ENCODE measurements at regions not wholly inside any gene's neighbourhood (a gene's known extent, or its start where the extent isn't known, plus 50 kb on each side); places are given as distances from the start of the nearest gene placed in this dataset.

GRCh38 chr14:55977392-55978150 lies 140.6 kb upstream of the PELI2 start:
- no peak overlapping the region for H3K27ac ChIP-seq (ENCODE audit: low read depth in 1 of 2, low read length in 2 of 2)
- WGBS = 90% methylated on average over 4 of the region's 4 CpGs
- H3K36me3 ChIP-seq (ENCODE audit: control insufficient read depth in 4 of 4, insufficient read depth in 3 of 4, low read depth in 1 of 4, low read length in 3 of 4) = no peaks in the 10 kb centered on the region

DNA sequence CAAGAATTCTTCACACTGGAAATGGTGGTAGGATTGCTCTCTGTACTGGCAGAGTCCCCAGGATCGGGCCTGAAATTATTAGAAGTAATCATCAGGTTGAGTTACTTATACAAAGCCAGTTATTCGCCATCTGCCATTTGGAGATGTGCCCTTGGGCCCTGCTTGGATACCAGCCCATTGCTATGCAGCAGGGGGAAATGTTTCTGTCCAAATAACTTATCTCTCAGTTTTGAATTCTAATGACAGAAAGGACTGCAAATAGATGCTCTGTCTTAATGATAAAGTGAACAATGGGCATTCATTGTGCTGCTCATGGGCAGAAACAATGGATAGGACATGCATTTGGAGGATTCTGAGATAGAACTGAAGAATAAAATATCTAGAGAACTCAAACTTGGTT lies 139.1 kb upstream of the PELI2 start:
- no peak for TF ChIP-seq ATF3 (IDR thresholded peaks at IDR 0.05)
- Histone ChIP-seq H3K27ac (ENCODE audit: low read depth in 1 of 2, low read length in 2 of 2) (no peak overlapping the region), H3K9ac (ENCODE audit: low read depth in 1 of 2, low read length in 2 of 2) (no peak overlapping the region), H3K9me3 (ENCODE audit: control insufficient read depth in 4 of 4, low read length in 3 of 4) (peaks cover 0 to 3% (median 0%) of the 10 kb centered on the region in 4 donors), H3K36me3 (ENCODE audit: control insufficient read depth in 4 of 4, insufficient read depth in 3 of 4, low read depth in 1 of 4, low read length in 3 of 4) (no peaks in the 10 kb centered on the region), H3K4me3 (ENCODE audit: low read depth in 1 of 3, low read length in 3 of 3) (no peak overlapping the region), H3K27me3 (ENCODE audit: control insufficient read depth in 4 of 4, insufficient read depth in 4 of 4, low read length in 3 of 4) (peaks cover 0 to 3% (median 0%) of the 10 kb centered on the region in 4 donors), H3K4me1 (ENCODE audit: control insufficient read depth in 4 of 4, insufficient read depth in 4 of 4, low read length in 3 of 4) (peaks cover 0 to 4% (median 0%) of the 10 kb centered on the region in 4 donors)
- 81% methylated on average over 2 of the region's 2 CpGs for WGBS
- no peak for DNase-seq (ENCODE audit: low spot score)

More at GRCh38 chr14:55977392-55978150, 140.6 kb upstream of the PELI2 start:
- H3K4me1 ChIP-seq (ENCODE audit: control insufficient read depth in 4 of 4, insufficient read depth in 4 of 4, low read length in 3 of 4) = peaks cover 0 to 4% (median 0%) of the 10 kb centered on the region in 4 donors
- TF ChIP-seq TAF1 (conservative IDR thresholded peaks at IDR 0.05) (no peak), HNF4A (conservative IDR thresholded peaks at IDR 0.05) (no peak), FOXA2 (IDR thresholded peaks at IDR 0.05) (no peak), FOXA1 (IDR thresholded peaks at IDR 0.05) (no peak)
- peaks cover 0 to 3% (median 0%) of the 10 kb centered on the region in 4 donors for H3K9me3 ChIP-seq (ENCODE audit: control insufficient read depth in 4 of 4, low read length in 3 of 4)
- H3K27me3 ChIP-seq (ENCODE audit: control insufficient read depth in 4 of 4, insufficient read depth in 4 of 4, low read length in 3 of 4) = peaks cover 0 to 2% (median 0%) of the 10 kb centered on the region in 4 donors
- no peak for DNase-seq (ENCODE audit: low spot score)
- no peak overlapping the region for H3K4me3 ChIP-seq (ENCODE audit: low read depth in 1 of 3, low read length in 3 of 3)
- no peak overlapping the region for H3K9ac ChIP-seq (ENCODE audit: low read depth in 1 of 2, low read length in 2 of 2)

GRCh38 chr14:55979781-55980180 lies 138.4 kb upstream of the PELI2 start:
- no peak for TF ChIP-seq SP1 (IDR thresholded peaks at IDR 0.05)
- TF ChIP-seq GABPA (IDR thresholded peaks at IDR 0.05 in 1 of 2, conservative IDR thresholded peaks at IDR 0.05 in 1 of 2) = no peak
- no peak for TF ChIP-seq YY1 (IDR thresholded peaks at IDR 0.05)
- WGBS = 97% methylated on average over 1 of the region's 1 CpG

DNA sequence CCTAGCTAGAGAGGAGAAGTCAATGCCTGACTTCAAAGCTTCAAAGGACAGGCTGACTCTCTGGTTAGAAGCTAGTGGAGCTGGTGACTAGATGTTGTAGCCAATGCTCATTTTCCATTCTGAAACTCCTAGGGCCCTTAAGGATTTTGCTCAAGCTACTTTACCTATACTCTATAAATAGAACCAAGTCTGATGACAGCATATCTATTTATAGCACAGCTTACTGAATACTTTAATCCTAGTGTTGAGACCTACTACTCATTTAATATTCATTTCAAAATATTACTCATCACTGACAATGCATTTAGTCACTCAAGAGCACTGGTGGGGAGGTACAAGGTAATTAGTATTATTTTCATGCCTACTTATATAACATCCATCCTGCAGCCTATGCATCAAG lies 137.2 kb upstream of the PELI2 start:
- Histone ChIP-seq H3K4me1 (ENCODE audit: control insufficient read depth in 4 of 4, insufficient read depth in 4 of 4, low read length in 3 of 4) (peaks cover 0 to 4% (median 0%) of the 10 kb centered on the region in 4 donors), H3K9me3 (ENCODE audit: control insufficient read depth in 4 of 4, low read length in 3 of 4) (peaks cover 0 to 3% (median 0%) of the 10 kb centered on the region in 4 donors), H3K4me3 (ENCODE audit: low read depth in 1 of 3, low read length in 3 of 3) (no peak overlapping the region), H3K36me3 (ENCODE audit: control insufficient read depth in 4 of 4, insufficient read depth in 3 of 4, low read depth in 1 of 4, low read length in 3 of 4) (no peaks in the 10 kb centered on the region), H3K27me3 (ENCODE audit: control insufficient read depth in 4 of 4, insufficient read depth in 4 of 4, low read length in 3 of 4) (peaks cover 0 to 5% (median 0%) of the 10 kb centered on the region in 4 donors), H3K27ac (ENCODE audit: low read depth in 1 of 2, low read length in 2 of 2) (no peak overlapping the region), H3K9ac (ENCODE audit: low read depth in 1 of 2, low read length in 2 of 2) (no peak overlapping the region)
- TF ChIP-seq RAD21 (IDR thresholded peaks at IDR 0.05) = no peak
- no peak for TF ChIP-seq HNF4A (conservative IDR thresholded peaks at IDR 0.05)
- no peak for TF ChIP-seq NR2F2 (IDR thresholded peaks at IDR 0.05)
- no peak for TF ChIP-seq GABPA (IDR thresholded peaks at IDR 0.05 in 1 of 2, conservative IDR thresholded peaks at IDR 0.05 in 1 of 2)
- TF ChIP-seq CTCF (IDR thresholded peaks at IDR 0.05; ENCODE audit: low read depth, low read length, missing input control) = no peak
- TF ChIP-seq YY1 (IDR thresholded peaks at IDR 0.05) = no peak
- TF ChIP-seq ATF3 (IDR thresholded peaks at IDR 0.05) = no peak
- TF ChIP-seq, protein P1, sequence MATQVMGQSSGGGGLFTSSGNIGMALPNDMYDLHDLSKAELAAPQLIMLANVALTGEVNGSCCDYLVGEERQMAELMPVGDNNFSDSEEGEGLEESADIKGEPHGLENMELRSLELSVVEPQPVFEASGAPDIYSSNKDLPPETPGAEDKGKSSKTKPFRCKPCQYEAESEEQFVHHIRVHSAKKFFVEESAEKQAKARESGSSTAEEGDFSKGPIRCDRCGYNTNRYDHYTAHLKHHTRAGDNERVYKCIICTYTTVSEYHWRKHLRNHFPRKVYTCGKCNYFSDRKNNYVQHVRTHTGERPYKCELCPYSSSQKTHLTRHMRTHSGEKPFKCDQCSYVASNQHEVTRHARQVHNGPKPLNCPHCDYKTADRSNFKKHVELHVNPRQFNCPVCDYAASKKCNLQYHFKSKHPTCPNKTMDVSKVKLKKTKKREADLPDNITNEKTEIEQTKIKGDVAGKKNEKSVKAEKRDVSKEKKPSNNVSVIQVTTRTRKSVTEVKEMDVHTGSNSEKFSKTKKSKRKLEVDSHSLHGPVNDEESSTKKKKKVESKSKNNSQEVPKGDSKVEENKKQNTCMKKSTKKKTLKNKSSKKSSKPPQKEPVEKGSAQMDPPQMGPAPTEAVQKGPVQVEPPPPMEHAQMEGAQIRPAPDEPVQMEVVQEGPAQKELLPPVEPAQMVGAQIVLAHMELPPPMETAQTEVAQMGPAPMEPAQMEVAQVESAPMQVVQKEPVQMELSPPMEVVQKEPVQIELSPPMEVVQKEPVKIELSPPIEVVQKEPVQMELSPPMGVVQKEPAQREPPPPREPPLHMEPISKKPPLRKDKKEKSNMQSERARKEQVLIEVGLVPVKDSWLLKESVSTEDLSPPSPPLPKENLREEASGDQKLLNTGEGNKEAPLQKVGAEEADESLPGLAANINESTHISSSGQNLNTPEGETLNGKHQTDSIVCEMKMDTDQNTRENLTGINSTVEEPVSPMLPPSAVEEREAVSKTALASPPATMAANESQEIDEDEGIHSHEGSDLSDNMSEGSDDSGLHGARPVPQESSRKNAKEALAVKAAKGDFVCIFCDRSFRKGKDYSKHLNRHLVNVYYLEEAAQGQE (IDR thresholded peaks at IDR 0.05) = no peak
- DNase-seq (ENCODE audit: low spot score) = no peak

More at GRCh38 chr14:55979781-55980180, 138.4 kb upstream of the PELI2 start:
- no peak for DNase-seq (ENCODE audit: low spot score)
- Histone ChIP-seq H3K4me1 (ENCODE audit: control insufficient read depth in 4 of 4, insufficient read depth in 4 of 4, low read length in 3 of 4) (peaks cover 0 to 4% (median 0%) of the 10 kb centered on the region in 4 donors), H3K9me3 (ENCODE audit: control insufficient read depth in 4 of 4, low read length in 3 of 4) (peaks cover 0 to 3% (median 0%) of the 10 kb centered on the region in 4 donors), H3K36me3 (ENCODE audit: control insufficient read depth in 4 of 4, insufficient read depth in 3 of 4, low read depth in 1 of 4, low read length in 3 of 4) (no peaks in the 10 kb centered on the region), H3K4me3 (ENCODE audit: low read depth in 1 of 3, low read length in 3 of 3) (no peak overlapping the region), H3K9ac (ENCODE audit: low read depth in 1 of 2, low read length in 2 of 2) (no peak overlapping the region), H3K27ac (ENCODE audit: low read depth in 1 of 2, low read length in 2 of 2) (no peak overlapping the region), H3K27me3 (ENCODE audit: control insufficient read depth in 4 of 4, insufficient read depth in 4 of 4, low read length in 3 of 4) (peaks cover 0 to 3% (median 0%) of the 10 kb centered on the region in 4 donors)

Measured in liver (tissue), 8 donors.